Hypothalamus (tissue), 51 donors: ENCODE measurements at regions not wholly inside any gene's neighbourhood (a gene's known extent, or its start where the extent isn't known, plus 50 kb on each side); places are given as distances from the start of the nearest gene placed in this dataset.

Experiments used
- DNase-seq, 51 donors: peaks; one replicate each; lab custom pipeline; 2025; lab: John Stamatoyannopoulos, UW

DNA sequence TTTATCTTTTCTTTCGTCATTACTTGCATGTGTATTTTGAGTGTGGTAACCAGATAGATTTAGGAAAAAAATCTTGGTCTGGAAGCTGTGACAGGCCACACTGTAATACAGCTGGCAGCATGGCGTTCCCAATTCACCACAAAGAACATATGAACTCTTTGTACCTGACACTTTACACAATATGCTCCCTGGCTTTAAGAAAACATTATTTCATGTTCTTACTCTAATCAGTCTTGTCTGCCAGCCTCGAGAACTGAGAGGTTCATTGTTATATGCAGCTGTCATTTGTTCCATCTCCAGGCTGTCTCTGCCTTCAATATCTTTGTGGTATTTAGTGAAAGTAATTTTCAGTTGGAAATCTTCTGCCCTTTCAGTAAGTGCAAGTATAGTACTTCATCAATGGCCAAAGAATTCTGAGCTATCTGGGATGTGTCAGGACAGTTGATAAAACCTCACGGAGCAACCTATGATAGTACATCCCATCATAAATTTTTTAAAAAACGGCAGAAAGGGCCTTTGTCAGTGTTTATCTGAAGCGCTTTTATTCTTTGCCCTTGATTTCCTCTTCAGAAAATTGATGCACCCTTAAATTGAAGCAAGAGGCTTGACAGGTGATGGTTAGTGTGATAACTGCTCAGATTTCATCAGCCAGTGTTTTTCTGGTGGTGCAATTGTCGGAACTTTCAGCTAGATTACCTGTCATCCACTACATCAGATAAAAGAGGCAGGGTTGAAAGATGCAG, 146.3 kb upstream of the SP8 start:
- DNase-seq = no peak

DNA sequence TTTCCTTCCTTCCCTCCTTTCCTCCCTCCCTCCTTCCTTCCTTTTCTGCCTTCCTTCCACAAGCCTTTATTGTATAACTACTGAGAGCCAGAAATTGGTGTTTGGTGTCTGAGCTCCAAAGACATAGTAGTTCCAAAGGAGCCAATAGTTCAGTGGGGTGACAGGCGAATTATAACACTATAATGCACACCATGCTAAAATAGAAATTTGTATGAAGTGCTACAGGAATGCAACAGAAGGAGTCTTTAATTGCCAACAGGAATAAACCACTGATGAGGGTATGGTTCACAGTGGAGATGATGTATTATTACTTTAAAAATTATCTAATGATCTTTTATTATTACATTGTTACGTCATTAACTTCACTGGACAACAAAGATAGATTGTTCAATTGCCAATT, 158.8 kb upstream of the SP8 start:
- DNase-seq = no peak

DNA sequence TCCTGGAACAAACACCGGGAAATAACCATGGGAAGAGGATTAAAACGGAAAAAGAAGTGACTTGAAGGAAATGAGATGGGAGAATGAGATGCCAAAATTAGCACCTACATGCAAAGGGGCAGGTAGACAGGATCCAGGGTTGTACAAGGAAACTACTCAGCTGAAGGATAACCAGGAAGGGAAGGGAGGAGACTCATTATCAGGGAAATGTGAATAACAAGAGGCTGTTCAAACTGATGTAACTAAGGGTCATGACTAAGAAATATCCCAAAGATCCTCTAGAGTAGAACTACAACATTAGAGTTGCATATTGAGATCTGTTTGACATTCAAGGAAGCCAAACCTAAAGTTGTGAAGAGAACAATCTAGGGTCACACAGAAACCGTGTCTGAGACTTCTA, 166.2 kb upstream of the SP8 start:
- no peak for DNase-seq

DNA sequence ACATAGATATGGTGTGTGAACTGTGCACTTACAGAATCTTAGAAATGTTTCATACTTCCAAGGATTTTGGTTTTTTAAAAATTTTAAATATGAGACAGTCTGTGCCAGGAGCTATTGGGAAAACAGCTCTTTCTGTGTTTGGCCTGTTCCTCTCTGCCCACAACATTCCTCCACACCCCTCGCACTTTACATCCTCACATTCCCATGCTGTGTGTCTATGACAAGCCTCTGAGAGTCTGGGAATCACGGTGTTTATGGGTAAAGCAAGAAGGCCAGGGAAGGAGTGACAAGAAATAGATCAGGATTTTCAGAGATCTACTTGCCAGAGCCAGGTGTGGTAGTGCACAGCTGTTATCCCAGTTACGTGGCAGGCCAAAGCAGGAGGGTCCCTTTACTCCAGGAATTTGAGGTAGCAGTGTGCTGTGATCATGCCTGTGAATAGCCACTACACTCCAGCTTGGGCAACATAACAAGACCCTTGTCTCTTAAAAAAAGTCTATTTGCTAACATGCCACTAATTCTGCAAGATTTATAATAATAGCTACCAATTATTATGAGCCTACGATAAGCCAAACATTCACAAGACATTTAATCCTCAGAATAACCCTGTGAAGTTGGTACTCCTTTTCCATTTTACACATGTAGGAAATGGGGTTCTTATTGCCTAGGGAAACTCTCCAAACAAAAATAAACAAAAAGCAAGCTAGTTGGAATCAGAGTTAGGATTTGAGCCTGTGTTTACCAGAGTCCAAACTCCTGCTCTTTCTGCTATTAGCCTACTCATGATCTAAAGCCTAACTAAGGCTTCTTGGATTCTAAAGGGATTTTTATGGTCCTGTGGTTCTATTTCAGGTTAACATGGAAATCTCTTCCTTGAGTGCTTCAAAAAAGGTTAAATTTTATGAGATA, 168.3 kb upstream of the SP8 start:
- DNase-seq = no peak

DNA sequence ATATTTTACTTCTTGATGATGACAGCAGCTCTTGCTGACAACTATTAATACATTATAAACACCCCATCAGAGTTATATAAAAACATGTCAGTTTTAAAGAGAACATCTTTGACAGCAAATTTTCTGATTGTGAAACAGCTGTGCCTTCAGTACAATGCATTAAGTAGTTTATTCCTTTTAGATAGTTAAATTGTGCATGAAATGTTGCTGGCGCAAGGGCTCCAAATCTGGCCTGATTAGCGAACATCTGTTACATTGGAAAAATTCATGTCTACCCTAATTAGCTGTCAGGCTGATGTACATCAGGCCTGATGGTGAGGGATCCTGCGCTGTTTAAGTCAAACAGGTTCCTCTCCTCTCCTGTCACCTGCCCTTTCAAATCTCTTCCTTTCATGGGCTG, 171.9 kb upstream of the SP8 start:
- DNase-seq = no peak

DNA sequence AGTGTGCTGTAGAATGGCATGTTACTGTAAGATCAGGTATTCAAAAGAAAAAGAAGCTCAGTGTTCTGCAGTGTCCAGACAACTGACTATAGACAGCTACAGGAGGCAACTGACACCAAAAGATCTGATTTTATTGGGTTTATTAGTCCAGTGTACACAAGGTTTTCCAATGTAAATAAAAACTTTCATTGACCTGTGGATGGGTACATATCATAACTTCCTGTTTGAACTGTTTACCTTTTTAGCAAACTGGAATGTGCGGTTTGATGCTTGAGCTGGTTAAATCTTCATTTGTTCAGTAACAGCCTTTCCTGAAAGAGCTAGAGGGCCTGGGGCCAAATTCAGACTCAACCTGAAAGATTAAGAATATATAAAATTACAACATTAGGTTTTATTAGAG, 172.6 kb upstream of the SP8 start:
- DNase-seq = no peak

DNA sequence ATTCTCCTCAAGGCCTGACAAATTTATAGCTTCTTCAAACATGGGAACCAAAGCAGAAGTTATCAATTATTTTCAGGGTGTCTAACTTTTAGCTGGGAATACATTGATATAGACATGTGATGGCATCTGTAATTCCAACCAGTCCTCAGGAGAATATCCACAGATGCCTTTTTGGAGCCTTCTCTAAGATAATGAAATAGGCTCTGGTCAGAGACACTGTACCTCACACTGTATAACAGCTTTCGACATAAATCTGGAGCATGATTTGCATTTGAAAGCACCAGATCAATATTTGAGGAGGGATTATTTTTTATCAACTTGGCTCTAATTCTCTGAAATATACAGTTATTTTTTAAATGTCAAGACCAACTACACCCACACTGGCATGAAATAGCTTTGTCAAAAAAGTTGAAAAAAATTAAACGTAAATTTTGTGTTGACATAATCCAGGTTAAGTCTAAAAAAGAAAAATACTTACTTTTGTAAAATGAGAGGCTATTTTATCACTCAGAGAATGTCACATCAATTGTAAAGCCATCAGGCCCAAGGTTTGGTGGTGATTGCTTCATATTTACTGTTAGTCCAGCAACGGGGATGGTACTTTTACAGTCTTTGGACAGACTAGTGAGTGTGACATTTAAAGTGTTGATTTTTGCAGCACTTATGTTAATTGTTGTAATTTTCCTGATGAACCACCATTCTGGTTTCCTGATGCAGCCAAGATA, 177.0 kb upstream of the SP8 start:
- no peak for DNase-seq

DNA sequence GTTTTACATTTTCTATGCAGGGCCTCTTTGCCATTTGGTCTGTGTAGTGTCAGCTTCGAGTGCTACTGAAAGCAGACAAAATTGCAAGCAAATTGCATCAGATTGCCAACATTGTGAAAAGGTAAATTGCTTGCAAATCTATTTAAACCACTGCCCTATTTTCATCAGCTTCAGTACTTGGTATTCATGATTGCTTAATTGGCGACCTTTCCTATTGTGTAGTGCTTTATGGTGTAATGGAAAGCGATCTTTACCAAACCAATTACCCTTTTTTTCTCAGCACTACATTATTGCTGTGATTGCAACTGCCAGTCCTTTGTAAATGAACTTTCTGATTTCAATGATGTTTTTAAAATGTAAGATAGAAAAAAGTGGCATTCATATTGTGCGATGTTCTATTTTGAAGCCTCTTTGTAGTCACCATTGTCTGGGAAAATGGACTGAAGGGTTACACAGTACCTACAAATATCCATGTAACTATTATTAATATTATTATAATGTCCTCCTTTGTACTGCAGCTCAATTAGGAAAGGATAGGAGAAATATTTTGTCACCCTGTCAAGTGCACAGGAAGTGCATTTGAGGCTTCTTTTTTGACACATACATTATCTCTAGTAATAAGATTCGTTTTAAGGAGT, 177.7 kb upstream of the SP8 start:
- peak in 1 of 51 donors; percentile 1 for DNase-seq

DNA sequence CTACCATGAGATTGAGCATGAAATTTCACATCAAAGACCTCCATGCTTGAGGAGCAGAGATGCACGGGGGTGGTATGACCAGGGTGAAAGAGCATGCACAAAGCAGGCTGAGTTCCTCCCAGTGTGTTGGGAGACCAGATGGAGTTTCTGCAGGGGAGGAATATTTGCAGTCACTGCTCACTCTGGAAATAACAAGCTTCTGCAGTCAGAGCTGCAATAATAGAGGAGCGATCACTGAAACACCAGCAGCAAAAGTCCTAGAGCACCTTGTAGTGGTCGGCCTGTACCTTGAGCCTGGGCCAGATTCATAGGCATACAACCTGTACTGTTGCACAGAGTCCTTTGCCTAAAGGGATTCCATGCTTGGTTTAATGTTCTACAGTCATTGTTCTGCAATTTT, 184.5 kb upstream of the SP8 start:
- DNase-seq = no peak

DNA sequence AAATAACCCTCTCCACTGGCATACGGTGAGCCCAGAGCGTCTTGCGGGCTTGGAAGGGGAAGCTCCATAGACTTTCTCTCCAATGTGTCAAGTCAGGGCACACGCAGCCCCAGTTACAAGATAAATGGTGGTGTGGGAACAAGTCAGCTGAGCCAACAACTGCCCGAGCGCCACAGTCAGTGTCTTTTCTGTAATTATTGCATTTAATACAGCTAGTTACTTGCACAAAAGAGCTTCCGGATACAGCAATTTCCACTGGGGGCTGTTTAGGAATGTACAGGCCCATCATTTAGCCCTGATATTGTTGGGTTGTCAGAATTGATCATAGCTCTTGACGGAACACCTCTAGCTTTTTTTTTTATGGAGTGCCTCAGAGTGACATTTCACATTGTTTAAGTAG, 193.5 kb upstream of the SP8 start:
- DNase-seq = no peak

DNA sequence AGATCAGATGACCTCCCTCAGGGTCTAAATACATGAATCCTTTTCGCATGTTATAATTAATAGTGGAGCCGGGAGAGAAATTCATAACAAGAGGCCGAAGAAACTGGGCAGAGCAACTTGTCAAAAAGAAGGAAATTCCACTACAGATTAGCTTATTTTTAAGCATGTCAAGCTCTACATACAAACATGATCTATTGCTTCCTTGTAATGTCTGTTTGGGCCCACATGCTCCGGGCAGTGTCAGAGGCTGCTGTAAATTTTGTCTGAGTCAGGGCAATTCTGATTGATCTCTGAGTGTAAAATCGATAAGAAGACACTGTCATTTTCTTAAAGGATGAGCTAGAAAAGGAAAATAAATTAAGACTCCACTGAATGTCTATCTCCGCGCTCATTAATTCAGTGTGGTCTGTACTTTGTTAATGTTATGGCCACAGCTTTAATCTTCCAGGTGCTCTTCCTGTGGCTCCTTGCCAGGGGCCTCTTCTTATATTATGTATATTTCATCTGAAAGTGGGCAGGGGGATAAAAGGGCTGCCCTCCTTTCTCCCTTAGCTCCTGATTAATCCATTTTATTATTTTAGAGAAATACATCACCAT, 194.1 kb upstream of the SP8 start:
- DNase-seq = no peak

DNA sequence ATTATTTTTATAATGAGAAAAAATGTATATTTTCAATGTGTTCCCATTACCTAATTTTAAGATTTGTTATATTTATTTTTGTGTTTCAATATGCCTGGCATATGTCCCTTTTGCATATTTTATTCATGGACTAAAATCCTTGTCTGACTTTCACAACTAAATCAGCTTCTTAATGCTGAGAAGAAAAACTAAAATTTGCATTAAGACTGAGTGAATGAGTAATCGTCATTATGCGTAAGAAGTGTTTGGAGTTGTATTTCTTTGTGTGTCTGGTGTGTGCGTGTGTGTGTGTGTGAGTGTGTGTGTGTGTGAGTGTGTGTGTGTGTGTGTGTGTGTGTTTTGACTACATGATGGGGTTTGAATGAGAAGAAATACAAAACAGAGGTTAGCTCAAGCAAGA, 201.7 kb upstream of the SP8 start:
- DNase-seq = no peak

DNA sequence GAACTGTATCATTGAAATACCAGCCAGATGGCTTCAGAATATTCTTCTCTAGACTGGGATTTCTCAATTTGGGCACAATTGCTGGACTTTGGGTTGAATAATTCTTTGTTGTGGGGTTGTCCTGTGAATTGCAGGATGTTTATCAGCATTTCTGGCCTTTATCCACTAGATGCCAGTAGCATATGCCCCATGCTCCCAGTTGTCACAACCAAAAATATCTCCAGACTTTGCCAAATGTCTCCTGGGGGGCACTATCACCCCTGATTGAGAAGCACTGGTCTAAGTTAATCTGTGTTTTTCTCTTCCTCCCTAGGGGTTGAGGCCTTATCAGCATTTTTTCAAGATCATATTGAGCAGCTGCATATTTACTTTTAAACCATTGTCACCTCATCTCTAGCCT, 204.9 kb upstream of the SP8 start:
- no peak for DNase-seq

DNA sequence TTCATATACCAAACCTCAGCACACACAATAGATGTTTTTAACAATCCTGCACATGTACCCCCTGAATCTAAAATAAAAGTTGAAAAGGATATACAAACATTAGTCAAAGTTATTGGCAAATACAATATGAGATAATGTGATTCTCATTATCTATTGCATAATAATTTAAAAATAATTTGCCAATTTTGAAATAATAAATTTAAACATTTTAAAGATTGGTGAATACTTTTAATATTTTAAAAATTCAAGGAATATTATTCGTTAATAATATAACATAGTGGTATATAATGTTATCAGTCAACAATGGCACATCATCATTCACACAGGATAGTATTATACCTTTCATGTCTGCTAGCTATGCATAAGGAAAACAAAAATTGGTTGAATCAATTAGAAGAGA, 207.0 kb upstream of the SP8 start:
- no peak for DNase-seq

DNA sequence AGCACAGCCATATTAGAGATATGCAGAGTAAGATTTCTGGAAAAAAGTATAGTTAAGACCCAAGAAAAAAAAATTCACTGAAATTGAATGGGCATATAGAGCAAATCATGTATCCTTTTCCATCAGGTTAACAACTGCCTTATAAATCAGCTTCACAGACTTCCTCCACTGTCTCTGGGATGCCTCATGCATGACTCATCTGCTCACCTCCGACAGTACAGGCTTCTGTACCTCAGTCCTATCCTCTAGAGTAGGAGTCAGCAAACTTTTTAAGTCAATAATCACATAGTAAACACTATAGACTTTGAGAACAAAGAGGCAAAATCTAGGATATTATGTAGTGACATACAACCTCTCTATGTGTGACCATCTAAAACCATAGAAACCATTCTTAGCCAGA, 211.6 kb upstream of the SP8 start:
- DNase-seq = no peak

DNA sequence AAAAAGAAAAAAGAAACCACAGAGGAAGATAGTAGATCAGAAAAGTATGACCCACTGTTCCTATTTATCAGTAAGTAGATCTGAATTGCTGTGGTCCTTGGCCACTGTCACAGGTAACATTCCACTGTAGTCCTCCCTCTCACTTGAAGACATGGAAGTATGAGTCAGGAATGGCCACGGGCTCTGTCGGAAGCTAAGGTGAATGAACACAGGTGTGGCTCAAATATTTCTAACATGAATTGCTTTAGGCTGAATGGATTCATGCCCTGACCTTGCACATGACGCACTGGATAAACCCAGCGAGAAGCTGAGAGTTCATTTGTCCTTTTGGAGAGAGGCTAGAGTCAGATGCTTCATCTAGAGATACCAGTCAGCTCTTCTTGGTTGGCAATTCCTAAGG, 224.5 kb upstream of the SP8 start:
- no peak for DNase-seq

DNA sequence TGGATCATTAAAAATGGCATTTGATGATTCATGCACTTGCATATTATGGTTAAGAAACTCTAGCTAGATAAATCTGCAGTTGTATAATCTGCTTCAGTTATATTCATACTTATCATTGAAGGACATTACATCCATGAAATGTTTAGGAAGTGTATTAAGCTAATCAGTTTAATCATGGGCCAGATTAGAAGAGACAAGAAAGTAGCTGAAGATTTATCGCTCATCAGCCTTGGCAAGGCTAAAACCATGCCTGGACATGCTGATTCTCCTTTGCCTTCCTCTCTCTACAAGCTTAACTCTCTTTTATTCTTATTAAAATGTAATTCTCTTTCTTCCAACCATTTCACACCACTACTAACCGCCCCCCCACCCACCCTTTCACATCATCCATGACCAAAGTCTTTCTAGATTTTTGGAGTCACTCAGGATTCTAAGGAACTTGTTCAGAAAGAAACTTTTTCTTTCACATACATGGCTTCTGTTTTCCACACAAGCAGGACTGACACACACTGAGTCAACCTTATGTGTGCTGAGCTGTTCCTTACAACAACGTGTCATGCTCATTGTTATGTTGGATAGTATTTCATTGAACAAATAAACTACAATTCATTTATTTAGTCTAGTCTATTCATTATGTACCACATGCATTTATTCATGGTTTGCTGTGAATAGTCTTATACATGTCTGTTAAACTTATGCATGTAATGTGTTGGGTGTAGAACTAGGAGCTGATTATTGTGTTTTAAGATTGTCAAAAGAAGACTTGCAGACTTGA, 227.3 kb upstream of the SP8 start:
- DNase-seq = no peak

DNA sequence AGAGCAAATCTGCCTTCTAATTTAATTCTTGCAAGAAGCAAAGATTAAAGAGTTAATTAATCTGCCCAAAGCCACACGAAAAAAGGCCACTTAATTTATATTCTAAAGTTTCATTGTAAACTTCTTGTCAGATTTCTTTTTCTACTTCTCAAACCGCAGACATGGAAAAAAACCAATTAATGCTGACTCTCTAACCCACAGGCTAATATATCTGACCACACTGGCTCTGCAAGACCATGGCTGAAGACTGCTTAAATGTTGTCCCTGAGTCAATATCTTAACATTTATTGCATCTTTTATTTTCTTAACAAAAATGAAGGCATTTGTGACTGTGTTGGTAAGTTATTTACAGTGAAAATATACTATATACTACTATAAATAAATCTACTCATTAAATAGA, 234.0 kb upstream of the SP8 start:
- no peak for DNase-seq

DNA sequence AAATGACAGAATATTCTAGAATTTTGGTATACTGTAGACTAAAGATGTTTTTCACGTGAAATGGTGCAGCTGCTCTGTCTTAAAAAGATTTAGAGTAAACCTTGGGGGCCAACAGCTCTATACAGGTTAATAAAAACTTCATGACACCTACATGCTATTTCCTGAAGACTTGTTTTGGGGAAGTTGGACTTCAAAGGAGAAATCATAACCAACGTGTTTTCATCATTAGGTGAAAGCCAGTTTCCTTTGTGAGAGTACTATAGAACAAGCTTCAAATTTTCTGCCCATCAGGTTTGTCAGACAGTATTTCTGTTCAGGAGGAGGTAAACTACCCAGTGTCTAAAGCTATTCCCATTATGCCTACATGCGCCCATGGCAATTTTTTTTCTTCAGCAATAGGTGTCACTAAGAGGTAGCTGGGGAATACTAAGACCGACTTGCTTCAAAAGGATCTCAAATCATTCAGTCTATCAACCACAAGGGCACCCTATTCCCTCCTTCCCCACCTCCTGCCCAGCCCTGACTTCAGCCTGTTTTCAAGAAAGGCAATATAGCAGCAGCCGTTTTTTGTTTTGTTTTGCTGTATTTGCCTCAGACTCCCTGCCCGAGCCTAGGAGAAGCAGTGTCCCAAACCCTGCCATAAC, 237.3 kb upstream of the SP8 start:
- DNase-seq = no peak
